ENCODE measurements at regions not wholly inside any gene's neighbourhood (a gene's known extent, or its start where the extent isn't known, plus 50 kb on each side); places are given as distances from the start of the nearest gene placed in this dataset.

GRCh38 chr4:151933122-151933827 is 172.5 kb upstream of the GATB start:
- intact Hi-C loops (cut with DNase I), result no loop called here
- no peaks in the 10 kb centered on the region for H3K27me3 ChIP-seq
- no peak overlapping the region for H3K27ac ChIP-seq

GRCh38 chr4:151931563-151931962 is 170.8 kb upstream of the GATB start:
- TF ChIP-seq POLR2AphosphoS5 (IDR thresholded peaks at IDR 0.05; ENCODE audit: insufficient read depth in 1 of 2, low read depth in 1 of 2), result no peak
- TF ChIP-seq, protein P1, sequence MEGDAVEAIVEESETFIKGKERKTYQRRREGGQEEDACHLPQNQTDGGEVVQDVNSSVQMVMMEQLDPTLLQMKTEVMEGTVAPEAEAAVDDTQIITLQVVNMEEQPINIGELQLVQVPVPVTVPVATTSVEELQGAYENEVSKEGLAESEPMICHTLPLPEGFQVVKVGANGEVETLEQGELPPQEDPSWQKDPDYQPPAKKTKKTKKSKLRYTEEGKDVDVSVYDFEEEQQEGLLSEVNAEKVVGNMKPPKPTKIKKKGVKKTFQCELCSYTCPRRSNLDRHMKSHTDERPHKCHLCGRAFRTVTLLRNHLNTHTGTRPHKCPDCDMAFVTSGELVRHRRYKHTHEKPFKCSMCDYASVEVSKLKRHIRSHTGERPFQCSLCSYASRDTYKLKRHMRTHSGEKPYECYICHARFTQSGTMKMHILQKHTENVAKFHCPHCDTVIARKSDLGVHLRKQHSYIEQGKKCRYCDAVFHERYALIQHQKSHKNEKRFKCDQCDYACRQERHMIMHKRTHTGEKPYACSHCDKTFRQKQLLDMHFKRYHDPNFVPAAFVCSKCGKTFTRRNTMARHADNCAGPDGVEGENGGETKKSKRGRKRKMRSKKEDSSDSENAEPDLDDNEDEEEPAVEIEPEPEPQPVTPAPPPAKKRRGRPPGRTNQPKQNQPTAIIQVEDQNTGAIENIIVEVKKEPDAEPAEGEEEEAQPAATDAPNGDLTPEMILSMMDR (IDR thresholded peaks at IDR 0.05), result no peak
- no peak for TF ChIP-seq POLR2A (IDR thresholded peaks at IDR 0.05)
- no peaks in the 10 kb centered on the region for H3K9me3 ChIP-seq
- no peak overlapping the region for H3K27ac ChIP-seq
- intact Hi-C loops (cut with DNase I), result no loop called here
- H3K4me3 ChIP-seq, result no peak overlapping the region
- H3K36me3 ChIP-seq, result no peaks in the 10 kb centered on the region
- no peaks in the 10 kb centered on the region for H3K4me1 ChIP-seq
- no peak for DNase-seq (ENCODE audit: extremely low spot score in 2 of 2)
- no peaks in the 10 kb centered on the region for H3K27me3 ChIP-seq

More at GRCh38 chr4:151933122-151933827, 172.5 kb upstream of the GATB start:
- no peak for DNase-seq (ENCODE audit: extremely low spot score in 2 of 2)
- Histone ChIP-seq H3K4me1 (no peaks in the 10 kb centered on the region), H3K36me3 (no peaks in the 10 kb centered on the region), H3K4me3 (no peak overlapping the region), H3K9me3 (no peaks in the 10 kb centered on the region)
- no peak for TF ChIP-seq POLR2AphosphoS5 (IDR thresholded peaks at IDR 0.05; ENCODE audit: insufficient read depth in 1 of 2, low read depth in 1 of 2)
- TF ChIP-seq POLR2A (IDR thresholded peaks at IDR 0.05), result no peak
- TF ChIP-seq, protein P1 (IDR thresholded peaks at IDR 0.05), result no peak

GRCh38 chr4:151930372-151930771 is 169.6 kb upstream of the GATB start:
- DNase-seq (ENCODE audit: extremely low spot score in 2 of 2), result peak in 1 of 2 donors; percentile 81
- no peaks in the 10 kb centered on the region for H3K4me1 ChIP-seq
- TF ChIP-seq POLR2AphosphoS5 (IDR thresholded peaks at IDR 0.05; ENCODE audit: insufficient read depth in 1 of 2, low read depth in 1 of 2), result no peak
- TF ChIP-seq, protein P1 (IDR thresholded peaks at IDR 0.05), result no peak

GRCh38 chr4:151928112-151928511 is 167.3 kb upstream of the GATB start:
- H3K27me3 ChIP-seq, result no peaks in the 10 kb centered on the region
- H3K4me3 ChIP-seq, result no peak overlapping the region
- H3K9me3 ChIP-seq, result no peaks in the 10 kb centered on the region
- H3K36me3 ChIP-seq, result no peaks in the 10 kb centered on the region
- intact Hi-C loops (cut with DNase I), result no loop called here
- H3K27ac ChIP-seq, result no peak overlapping the region
- TF ChIP-seq POLR2A (IDR thresholded peaks at IDR 0.05) (no peak), POLR2AphosphoS5 (IDR thresholded peaks at IDR 0.05; ENCODE audit: insufficient read depth in 1 of 2, low read depth in 1 of 2) (no peak)
- TF ChIP-seq, protein P1 (IDR thresholded peaks at IDR 0.05), result no peak
- peak in 1 of 2 donors; percentile 58 for DNase-seq (ENCODE audit: extremely low spot score in 2 of 2)
- no peaks in the 10 kb centered on the region for H3K4me1 ChIP-seq

More at GRCh38 chr4:151930372-151930771, 169.6 kb upstream of the GATB start:
- H3K27me3 ChIP-seq, result no peaks in the 10 kb centered on the region
- intact Hi-C loops (cut with DNase I), result no loop called here
- no peaks in the 10 kb centered on the region for H3K9me3 ChIP-seq
- no peak overlapping the region for H3K27ac ChIP-seq
- H3K4me3 ChIP-seq, result no peak overlapping the region
- H3K36me3 ChIP-seq, result no peaks in the 10 kb centered on the region

DNA sequence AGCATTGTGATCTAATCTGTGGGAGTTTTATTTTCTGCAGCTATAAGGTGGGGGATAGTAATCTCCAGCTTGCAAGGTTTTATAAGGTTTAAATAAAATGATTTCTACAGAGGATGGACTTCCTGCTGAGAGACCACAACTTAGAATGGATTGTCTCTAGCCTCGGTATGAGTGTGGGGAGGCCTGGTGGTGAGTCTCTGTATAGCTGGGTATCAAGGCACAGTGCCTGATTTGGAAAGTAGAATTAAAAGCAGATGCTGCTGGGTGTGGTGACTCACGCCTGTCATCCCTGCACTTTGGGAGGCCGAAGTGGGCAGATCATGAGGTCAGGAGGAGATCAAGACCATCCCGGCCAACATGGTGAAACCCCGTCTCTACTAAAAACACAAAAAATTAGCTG is 162.0 kb upstream of the GATB start:
- H3K27me3 ChIP-seq, result no peaks in the 10 kb centered on the region
- intact Hi-C loops (cut with DNase I), result no loop called here
- no peaks in the 10 kb centered on the region for H3K9me3 ChIP-seq
- no peaks in the 10 kb centered on the region for H3K36me3 ChIP-seq
- no peak for TF ChIP-seq POLR2AphosphoS5 (IDR thresholded peaks at IDR 0.05; ENCODE audit: insufficient read depth in 1 of 2, low read depth in 1 of 2)
- no peak for TF ChIP-seq POLR2A (IDR thresholded peaks at IDR 0.05)
- TF ChIP-seq, protein P1 (IDR thresholded peaks at IDR 0.05), result no peak
- H3K4me3 ChIP-seq, result no peak overlapping the region
- H3K4me1 ChIP-seq, result no peaks in the 10 kb centered on the region
- peak in 1 of 2 donors; percentile 40 for DNase-seq (ENCODE audit: extremely low spot score in 2 of 2)
- H3K27ac ChIP-seq, result no peak overlapping the region

All from vagina (tissue), 2 donors.